NB4 (cell line): ENCODE measurements at regions not wholly inside any gene's neighbourhood (a gene's known extent, or its start where the extent isn't known, plus 50 kb on each side); places are given as distances from the start of the nearest gene placed in this dataset.

Source experiments
- CTCF ChIP-seq: IDR thresholded peaks from one replicate; pipeline ENCODE4 v1.5.1; 2012; ENCODE audit warnings: low read depth, low read length
- MAX ChIP-seq: IDR thresholded peaks from 2 replicates; pipeline ENCODE4 v1.6.1; 2011; ENCODE audit warnings: low read depth, low read length
- MYC ChIP-seq: IDR thresholded peaks from 2 replicates; pipeline ENCODE4 v1.6.1; 2011; ENCODE audit warnings: low read depth, low read length
- POLR2A ChIP-seq: IDR thresholded peaks from 2 replicates; pipeline ENCODE4 v1.6.1; 2011; ENCODE audit warnings: mild to moderate bottlenecking; ENCODE audit not compliant: insufficient read length; ENCODE audit errors: extremely low read depth

- TF ChIP-seq MAX = no peak
- TF ChIP-seq CTCF = no peak
- TF ChIP-seq POLR2A = no peak
- TF ChIP-seq MYC = no peak
These were observed 176.4 kb downstream of the KIF4B start for GRCh38 chr5:155189981-155190380.
